HepG2 (cell line): ENCODE measurements at regions not wholly inside any gene's neighbourhood (a gene's known extent, or its start where the extent isn't known, plus 50 kb on each side); places are given as distances from the start of the nearest gene placed in this dataset.

ENCODE experiments used
- ATAC-seq: fragments of 200-7000 bp; cut with Tn5 transposase; 3 replicates; pipeline ENCODE4 v1.9.1; 2020; ENCODE audit warnings: mild to moderate bottlenecking, moderate library complexity
- BruUV-seq: library from RNA; stranded (reverse); fragments of 400-500 nt; replicated peaks from 2 replicates; lab custom pipeline; 2021; lab: Mats Ljungman, UMichigan
- CTCF ChIA-PET: fragments of 300-600 bp; formaldehyde crosslinking; extraction: SDS; loops from one replicate; lab custom pipeline; 2021; ENCODE audit warnings: low total read pairs, inconsistent platforms, low intra/inter-chr PET ratio; lab: Yijun Ruan, JAX
- POLR2A ChIA-PET: fragments of 350-600 bp; sonication (Branson Sonifier 250); formaldehyde crosslinking; loops from one replicate; lab custom pipeline; 2020; ENCODE audit warnings: antibody characterized with exemption, inconsistent platforms; lab: Yijun Ruan, JAX
- DNase-seq: peaks from one replicate; pipeline ENCODE4 v3.0.0-alpha.2; 2015; ENCODE audit warnings: low spot score
- FAIRE-seq: peaks from 3 replicates; lab custom pipeline; 2011; peaks lifted over from hg19 to GRCh38; lab: Jason Lieb, UNC
- H2AFZ ChIP-seq: one replicate; pipeline ENCODE4 v1.6.1; 2011; ENCODE audit warnings: low read length, inconsistent platforms
- H3K27ac ChIP-seq: fragments of 300-600 bp; 3 replicates; pipeline ENCODE4 v1.8.0; 2011; ENCODE audit warnings: mixed run types, mild to moderate bottlenecking, mixed read lengths, low read length, inconsistent platforms; ENCODE audit not compliant: insufficient read depth; ENCODE audit errors: extremely low read length
- H3K27me3 ChIP-seq, 2 experiments: fragments of 200-600 bp in 1 of 2; 2 replicates in 1 of 2; 3 replicates in 1 of 2; pipeline versions ENCODE4 v1.6.0 to v1.8.0; 2011; ENCODE audit warnings: low read length in 2 of 2, mild to moderate bottlenecking in 2 of 2, moderate library complexity in 2 of 2, inconsistent platforms in 1 of 2; ENCODE audit not compliant: insufficient read depth in 2 of 2, control insufficient read depth in 1 of 2
- H3K36me3 ChIP-seq, 2 experiments: fragments of 200-600 bp in 1 of 2; replicated peaks in 1 of 2; 2 replicates in 1 of 2; 3 replicates in 1 of 2; pipeline versions ENCODE4 v1.5.1 to v1.8.0; 2011; ENCODE audit warnings: low read length in 2 of 2, inconsistent platforms in 1 of 2; ENCODE audit not compliant: insufficient read depth in 2 of 2, control insufficient read depth in 1 of 2
- H3K4me1 ChIP-seq: 2 replicates; pipeline ENCODE4 v1.5.1; 2012; ENCODE audit warnings: low read length, inconsistent platforms; ENCODE audit not compliant: insufficient read depth
- H3K4me2 ChIP-seq: 2 replicates; pipeline ENCODE4 v1.6.0; 2011; ENCODE audit warnings: low read depth, low read length, inconsistent platforms
- H3K4me3 ChIP-seq, 3 experiments: fragments of 200-600 bp in 1 of 3; sonication (generic), shearing (Covaris generic) in 1 of 3; replicated peaks in 1 of 3; 2 replicates each; pipeline ENCODE4 v1.5.1; 2011 to 2016; ENCODE audit warnings: low read length in 3 of 3, inconsistent platforms in 2 of 3, low read depth in 2 of 3, mild to moderate bottlenecking in 2 of 3, control low read depth in 1 of 3, mixed read lengths in 1 of 3; ENCODE audit not compliant: insufficient read depth in 1 of 3
- H3K79me2 ChIP-seq: one replicate; pipeline ENCODE4 v1.6.1; 2011; ENCODE audit warnings: low read length, inconsistent platforms; ENCODE audit not compliant: insufficient read depth
- H3K9ac ChIP-seq: 2 replicates; pipeline ENCODE4 v1.6.0; 2011; ENCODE audit warnings: mild to moderate bottlenecking, low read depth, low read length, inconsistent platforms; ENCODE audit not compliant: insufficient read depth
- H3K9me3 ChIP-seq: 2 replicates; pipeline ENCODE4 v1.5.1; 2012; ENCODE audit warnings: mild to moderate bottlenecking, low read length
- H4K20me1 ChIP-seq: 2 replicates; pipeline ENCODE4 v1.6.0; 2011; ENCODE audit warnings: inconsistent platforms, mild to moderate bottlenecking, low read length, moderate library complexity; ENCODE audit not compliant: insufficient read depth
- AGO2 ChIP-seq: fragments of 200-400 bp; formaldehyde crosslinking; optimal IDR thresholded peaks from 2 replicates; pipeline ENCODE3; 2017; ENCODE audit warnings: mild to moderate bottlenecking, low read depth, low read length, moderate library complexity
- BRD4 ChIP-seq: sonication (generic); formaldehyde crosslinking; IDR thresholded peaks from 2 replicates; pipeline ENCODE4 v1.4.0; 2020; ENCODE audit warnings: missing genetic modification reagents
- CEBPB ChIP-seq: IDR thresholded peaks from 2 replicates; pipeline ENCODE4 v1.6.1; 2011; ENCODE audit warnings: low read depth, low read length, improper control_type of control experiment, borderline replicate concordance
- ELF1 ChIP-seq: sonication (generic); formaldehyde crosslinking; IDR thresholded peaks from 2 replicates; pipeline ENCODE4 v1.4.0; 2020; ENCODE audit warnings: missing genetic modification reagents
- NFYB ChIP-seq: sonication (generic); formaldehyde crosslinking; IDR thresholded peaks from 2 replicates; pipeline ENCODE4 v1.4.0; 2020; ENCODE audit warnings: missing genetic modification reagents
- NR1H2 ChIP-seq: sonication (generic); formaldehyde crosslinking; IDR thresholded peaks from 2 replicates; pipeline ENCODE4 v1.8.1; 2022; ENCODE audit warnings: low read depth, missing genetic modification reagents, borderline replicate concordance
- NR2C2 ChIP-seq: sonication (generic); formaldehyde crosslinking; IDR thresholded peaks from 2 replicates; pipeline ENCODE4 v1.4.0; 2020; ENCODE audit warnings: missing genetic modification reagents, mild to moderate bottlenecking, moderate library complexity, borderline replicate concordance
- RFX3 ChIP-seq: IDR thresholded peaks from 2 replicates; pipeline ENCODE4 v1.6.1; 2016; ENCODE audit warnings: missing biosample characterization, missing genetic modification reagents
- TOPORS ChIP-seq: sonication (generic); formaldehyde crosslinking; IDR thresholded peaks from 2 replicates; pipeline ENCODE4 v1.8.0; 2023; ENCODE audit warnings: mild to moderate bottlenecking, missing genetic modification reagents
- ZFP90 ChIP-seq: sonication (generic); formaldehyde crosslinking; IDR thresholded peaks from 2 replicates; pipeline ENCODE4 v1.8.0; 2022; ENCODE audit warnings: missing genetic modification reagents, mild to moderate bottlenecking, inconsistent platforms, borderline replicate concordance
- ZNF510 ChIP-seq: sonication (generic); formaldehyde crosslinking; IDR thresholded peaks from 2 replicates; pipeline ENCODE4 v1.4.0; 2020; ENCODE audit warnings: low read depth, mild to moderate bottlenecking, missing genetic modification reagents
- ZNF7 ChIP-seq: IDR thresholded peaks from 2 replicates; pipeline ENCODE4 v1.6.1; 2016; ENCODE audit warnings: missing biosample characterization, missing genetic modification reagents
- ZNF724P ChIP-seq: sonication (generic); formaldehyde crosslinking; IDR thresholded peaks from 2 replicates; pipeline ENCODE4 v1.8.0; 2022; ENCODE audit warnings: missing genetic modification reagents, borderline replicate concordance
- ZSCAN25 ChIP-seq: sonication (generic); formaldehyde crosslinking; IDR thresholded peaks from 2 replicates; pipeline ENCODE4 v1.8.0; 2022; ENCODE audit warnings: mild to moderate bottlenecking, missing genetic modification reagents
- WGBS: methylation state at CpG from one replicate; pipeline ENCODE4 v1.1.6; 2017; ENCODE audit warnings: low lambda C conversion rate; 5-methylcytosine and 5-hydroxymethylcytosine counted together
- in situ Hi-C: cut with HindIII; loops from 2 replicates; pipeline ENCODE4 v1.10.0; 2017; ENCODE audit warnings: low pct_unique_long_range_greater_than_20kb; ENCODE audit not compliant: extremely low pct_ligation_motif_present
- intact Hi-C: fragments of 100-400 bp; cut with micrococcal nuclease; formaldehyde crosslinking; loops from one replicate; pipeline ENCODE4 v1.10.0; 2022; ENCODE audit not compliant: unreplicated experiment
- TF ChIP-seq, protein P1 (sequence below): sonication (generic); formaldehyde crosslinking; IDR thresholded peaks from 2 replicates; pipeline ENCODE4 v1.4.0; 2020; ENCODE audit warnings: missing genetic modification reagents, borderline replicate concordance
- TF ChIP-seq, protein P2 (sequence below): sonication (generic); formaldehyde crosslinking; IDR thresholded peaks from 2 replicates; pipeline ENCODE4 v1.8.0; 2022; ENCODE audit warnings: missing genetic modification reagents, mild to moderate bottlenecking, borderline replicate concordance

DNA sequence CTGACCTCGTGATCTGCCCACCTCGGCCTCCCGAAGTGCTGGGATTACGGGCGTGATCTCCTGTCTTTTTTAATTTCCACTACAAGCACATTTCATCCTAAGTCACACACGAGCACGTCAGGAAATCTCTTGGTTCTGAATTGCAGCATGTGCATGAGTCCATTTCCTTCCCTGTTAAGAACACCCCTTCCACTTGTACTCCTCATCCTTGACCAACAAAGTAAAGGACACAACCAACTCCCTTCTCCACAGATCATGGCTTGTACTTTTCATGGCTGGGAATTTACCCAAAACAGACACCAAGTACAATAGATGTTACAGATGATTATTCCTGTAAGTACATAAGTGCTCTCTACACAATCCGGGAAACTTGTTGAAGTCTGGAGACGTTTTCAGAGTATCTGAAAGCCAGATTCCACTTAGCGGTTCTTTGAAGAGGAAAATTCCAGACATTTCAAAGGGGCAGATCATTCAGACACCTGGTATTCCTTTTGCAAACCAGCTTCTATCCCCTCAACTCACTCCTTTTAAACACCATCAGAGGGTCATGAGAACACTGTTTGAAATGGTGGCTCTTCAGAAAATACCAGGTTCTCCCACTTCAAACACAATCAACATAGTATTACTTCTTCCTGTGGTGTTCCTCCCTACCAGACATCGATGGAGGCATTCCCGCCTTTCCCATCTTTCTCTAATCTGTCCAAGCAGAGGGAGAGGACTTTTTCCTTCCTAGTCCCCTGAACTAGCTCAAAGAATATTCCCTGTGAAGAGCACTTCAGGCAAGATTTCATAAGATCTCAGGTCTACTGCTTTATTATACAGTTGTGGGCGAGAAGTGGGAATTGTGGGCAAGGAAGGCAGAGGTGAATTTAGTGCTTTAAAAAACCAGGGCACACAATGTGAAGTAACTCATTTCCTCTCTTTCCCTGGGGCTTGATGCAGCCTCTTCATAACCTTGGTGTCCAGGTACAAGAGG is 80.1 kb upstream of the TSC22D2 start:
- H3K27ac ChIP-seq: no peak overlapping the region
- ChIA-PET CTCF (no interaction called here), POLR2A (no interaction called here)
- peaks cover 0 to 11% of the 10 kb centered on the region in 2 experiments; a peak in 1 of 5 replicates for H3K27me3 ChIP-seq
- H2AFZ ChIP-seq: no peak overlapping the region
- no peak overlapping the region for H3K4me2 ChIP-seq
- no peaks in the 10 kb centered on the region for H3K9me3 ChIP-seq
- TF ChIP-seq, protein P1, sequence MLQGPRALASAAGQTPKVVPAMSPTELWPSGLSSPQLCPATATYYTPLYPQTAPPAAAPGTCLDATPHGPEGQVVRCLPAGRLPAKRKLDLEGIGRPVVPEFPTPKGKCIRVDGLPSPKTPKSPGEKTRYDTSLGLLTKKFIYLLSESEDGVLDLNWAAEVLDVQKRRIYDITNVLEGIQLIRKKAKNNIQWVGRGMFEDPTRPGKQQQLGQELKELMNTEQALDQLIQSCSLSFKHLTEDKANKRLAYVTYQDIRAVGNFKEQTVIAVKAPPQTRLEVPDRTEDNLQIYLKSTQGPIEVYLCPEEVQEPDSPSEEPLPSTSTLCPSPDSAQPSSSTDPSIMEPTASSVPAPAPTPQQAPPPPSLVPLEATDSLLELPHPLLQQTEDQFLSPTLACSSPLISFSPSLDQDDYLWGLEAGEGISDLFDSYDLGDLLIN: no peak
- TF ChIP-seq TOPORS (CRISPR knock-in tag): no peak
- H3K9ac ChIP-seq: no peak overlapping the region
- H3K4me3 ChIP-seq: no peak overlapping the region
- intact Hi-C loops (no loop called here), in situ Hi-C loops (no loop called here)
- 47% methylated on average over 13 of the region's 13 CpGs for WGBS
- no peaks in the 10 kb centered on the region for H4K20me1 ChIP-seq
- no peaks in the 10 kb centered on the region for H3K36me3 ChIP-seq
- FAIRE-seq (no peak), ATAC-seq (no peak), DNase-seq (no peak)
- H3K79me2 ChIP-seq: no peaks in the 10 kb centered on the region
- no peaks in the 10 kb centered on the region for H3K4me1 ChIP-seq
- BruUV-seq: no TSS peak

DNA sequence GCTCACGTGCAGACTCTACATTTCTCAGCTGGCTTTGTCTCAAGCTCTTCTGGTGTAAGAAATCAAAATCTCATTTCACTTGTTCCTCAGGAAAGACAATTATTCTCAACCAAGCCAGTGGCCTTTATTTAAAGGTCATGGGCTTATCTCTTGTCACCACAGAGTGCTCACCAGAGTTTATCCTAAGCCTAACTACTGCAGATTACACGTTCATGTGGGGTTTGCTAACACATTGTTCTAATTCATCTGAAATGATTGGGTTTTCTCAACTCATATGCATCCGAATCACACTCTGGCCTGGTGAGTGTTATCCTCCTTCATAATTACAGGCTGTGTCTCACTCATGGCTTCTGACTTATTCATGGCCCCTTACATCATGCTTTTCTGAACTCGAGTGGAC is 83.3 kb upstream of the TSC22D2 start:
- H3K4me1 ChIP-seq: no peaks in the 10 kb centered on the region
- no peak overlapping the region for H3K27ac ChIP-seq
- TF ChIP-seq ELF1 (CRISPR knock-in tag) (no peak), CEBPB (no peak), ZNF724P (CRISPR knock-in tag) (no peak), ZNF7 (CRISPR knock-in tag) (no peak), NR1H2 (CRISPR knock-in tag) (no peak), ZNF510 (CRISPR knock-in tag) (no peak), NR2C2 (no peak), BRD4 (CRISPR knock-in tag) (no peak), ZFP90 (CRISPR knock-in tag) (no peak), NFYB (CRISPR knock-in tag) (no peak), RFX3 (CRISPR knock-in tag) (no peak), ZSCAN25 (CRISPR knock-in tag) (no peak), AGO2 (no peak)
- TF ChIP-seq, protein P2, sequence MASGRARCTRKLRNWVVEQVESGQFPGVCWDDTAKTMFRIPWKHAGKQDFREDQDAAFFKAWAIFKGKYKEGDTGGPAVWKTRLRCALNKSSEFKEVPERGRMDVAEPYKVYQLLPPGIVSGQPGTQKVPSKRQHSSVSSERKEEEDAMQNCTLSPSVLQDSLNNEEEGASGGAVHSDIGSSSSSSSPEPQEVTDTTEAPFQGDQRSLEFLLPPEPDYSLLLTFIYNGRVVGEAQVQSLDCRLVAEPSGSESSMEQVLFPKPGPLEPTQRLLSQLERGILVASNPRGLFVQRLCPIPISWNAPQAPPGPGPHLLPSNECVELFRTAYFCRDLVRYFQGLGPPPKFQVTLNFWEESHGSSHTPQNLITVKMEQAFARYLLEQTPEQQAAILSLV (CRISPR knock-in tag): no peak

More for the DNA sequence above, 83.3 kb upstream of the TSC22D2 start:
- in situ Hi-C loops: no loop called here
- no peak for DNase-seq
- peaks cover 0 to 11% of the 10 kb centered on the region in 2 experiments; a peak in 1 of 5 replicates for H3K27me3 ChIP-seq
- BruUV-seq: no TSS peak
- intact Hi-C loops: no loop called here
- ATAC-seq: no peak
- H3K4me3 ChIP-seq: no peak overlapping the region
- FAIRE-seq: no peak
- no peaks in the 10 kb centered on the region for H3K9me3 ChIP-seq
- no peaks in the 10 kb centered on the region for H4K20me1 ChIP-seq
- no peaks in the 10 kb centered on the region for H3K79me2 ChIP-seq
- ChIA-PET POLR2A (no interaction called here), CTCF (no interaction called here)
- no peak overlapping the region for H2AFZ ChIP-seq
- H3K4me2 ChIP-seq: no peak overlapping the region
- 16% methylated on average over 4 of the region's 4 CpGs for WGBS
- H3K36me3 ChIP-seq: no peaks in the 10 kb centered on the region
- H3K9ac ChIP-seq: no peak overlapping the region
